ENCODE measurements at regions not wholly inside any gene's neighbourhood (a gene's known extent, or its start where the extent isn't known, plus 50 kb on each side); places are given as distances from the start of the nearest gene placed in this dataset.

DNA sequence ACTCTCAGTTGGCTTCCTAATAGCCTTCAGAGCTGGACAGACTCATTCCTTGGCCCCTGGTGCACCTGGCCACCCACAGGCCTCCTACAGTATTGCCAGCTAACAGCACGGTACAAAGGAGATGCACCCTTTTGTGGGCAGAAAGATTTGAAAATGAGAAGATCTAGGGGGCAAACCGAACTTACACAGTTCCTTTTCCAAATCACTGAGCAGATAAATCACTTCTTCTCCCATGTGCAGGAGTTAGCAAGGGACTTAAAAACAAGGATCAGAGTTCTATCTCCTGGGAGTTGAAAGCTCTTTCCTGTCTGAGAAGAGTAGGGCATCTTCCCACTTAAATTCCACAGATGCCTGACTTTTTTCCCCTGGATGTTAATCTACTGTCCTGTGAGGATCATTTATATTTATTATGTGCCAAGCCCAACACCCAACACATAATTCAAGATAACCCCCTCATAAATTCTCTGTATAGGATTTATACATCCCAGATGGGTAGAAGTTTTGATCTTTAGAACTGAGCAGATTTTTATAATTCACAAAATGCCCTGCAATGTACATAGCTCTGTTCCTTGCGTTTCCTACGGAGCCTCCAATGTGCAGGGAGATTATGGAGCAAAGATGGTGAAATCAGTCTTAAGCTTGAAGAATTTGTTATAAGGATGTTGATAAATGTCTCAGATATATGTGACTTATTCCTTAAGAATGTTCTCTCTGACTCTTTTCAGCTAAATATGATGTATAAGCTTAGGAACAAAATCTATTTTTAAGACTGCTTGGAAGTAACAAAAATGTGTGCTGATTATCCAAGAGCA lies 207.2 kb upstream of the DAPK1 start:
- DNase-seq: no peak

DNA sequence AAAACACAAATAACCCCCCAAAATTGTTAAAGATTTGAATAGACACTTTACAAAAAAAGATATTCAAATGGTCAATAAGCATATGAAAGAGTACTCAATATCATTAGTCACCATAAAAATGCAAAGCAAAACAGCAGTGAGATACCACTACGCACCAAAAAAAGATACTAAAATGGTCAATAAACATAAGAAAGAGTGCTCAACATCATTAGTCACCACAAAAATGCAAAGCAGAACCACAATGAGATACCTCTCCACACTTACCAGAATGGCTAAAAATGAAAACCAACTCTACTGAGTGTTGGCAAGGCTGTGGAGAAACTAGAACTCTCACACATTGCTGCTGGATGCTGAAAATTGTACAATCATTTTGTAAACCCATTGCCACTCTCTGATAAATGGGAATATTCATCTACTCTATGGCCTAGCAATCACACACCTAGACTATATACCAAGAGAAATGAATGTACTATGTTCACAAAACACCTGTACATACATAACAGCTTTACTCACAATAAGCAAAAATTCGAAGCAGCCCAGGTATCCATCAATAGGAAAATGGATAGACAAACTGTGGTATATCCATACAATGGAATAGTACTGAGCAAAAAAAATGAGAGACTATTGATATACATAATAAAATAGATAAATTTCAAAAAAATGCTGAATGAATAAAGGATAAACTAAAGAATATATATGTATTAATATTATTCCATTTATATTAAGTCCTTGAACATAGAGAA lies 205.0 kb upstream of the DAPK1 start:
- no peak for DNase-seq

DNA sequence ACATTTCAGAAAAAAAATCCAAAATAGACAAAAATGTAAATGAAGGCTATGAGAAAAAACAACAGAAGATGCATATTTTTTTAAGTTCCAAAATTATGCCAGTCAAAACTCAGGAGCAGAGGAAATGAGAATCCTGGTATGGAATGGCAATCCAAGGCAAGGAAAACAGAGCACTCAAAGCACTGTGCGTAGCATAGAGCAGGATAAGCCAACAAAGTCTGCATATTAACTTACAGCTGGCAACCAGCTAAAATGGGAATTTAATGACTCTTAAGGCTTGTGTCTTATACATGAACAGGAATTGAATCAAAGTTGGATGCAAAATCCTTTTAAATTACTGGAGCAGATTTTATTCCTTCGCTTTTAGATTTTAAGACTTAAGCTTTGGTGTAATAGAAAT lies 203.5 kb upstream of the DAPK1 start:
- DNase-seq: no peak

DNA sequence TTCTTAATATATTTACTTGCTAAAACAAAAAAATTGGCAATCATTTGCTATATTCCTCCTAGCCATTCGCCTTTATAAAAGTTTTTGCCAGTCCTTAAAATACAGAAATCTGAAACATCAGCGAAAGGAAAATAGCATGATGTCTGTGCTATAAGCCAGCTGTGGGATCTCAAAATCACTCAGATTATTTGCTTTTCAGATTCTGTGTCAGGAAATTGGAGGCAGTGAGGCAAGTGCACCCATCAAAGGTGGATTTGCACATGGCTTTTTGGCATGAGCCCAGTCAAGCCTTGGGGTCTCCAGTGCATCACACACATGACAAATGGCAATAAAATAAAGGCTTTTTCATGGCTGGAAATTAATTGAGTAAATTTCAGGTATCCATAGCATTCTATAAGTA lies 196.8 kb upstream of the DAPK1 start:
- no peak for DNase-seq

DNA sequence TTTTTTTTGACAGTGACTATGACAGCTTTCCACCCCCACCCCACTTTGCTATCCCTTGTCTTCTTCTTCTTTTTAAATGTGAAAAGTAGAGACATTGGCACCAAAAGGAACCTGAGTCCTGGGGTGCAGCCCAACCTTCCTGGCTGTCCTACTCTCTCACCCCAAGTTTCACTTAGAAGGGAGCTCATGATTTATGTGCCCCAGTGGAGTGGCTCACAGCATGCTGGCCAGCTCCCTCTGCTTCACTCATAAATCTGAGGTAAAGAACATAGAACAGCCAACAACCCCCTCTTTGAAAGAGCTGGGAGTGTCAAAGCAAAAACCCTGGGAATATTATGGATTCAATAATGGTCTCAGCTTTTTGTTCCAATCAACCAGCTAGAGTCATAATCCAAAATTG lies 196.3 kb upstream of the DAPK1 start:
- no peak for DNase-seq

DNA sequence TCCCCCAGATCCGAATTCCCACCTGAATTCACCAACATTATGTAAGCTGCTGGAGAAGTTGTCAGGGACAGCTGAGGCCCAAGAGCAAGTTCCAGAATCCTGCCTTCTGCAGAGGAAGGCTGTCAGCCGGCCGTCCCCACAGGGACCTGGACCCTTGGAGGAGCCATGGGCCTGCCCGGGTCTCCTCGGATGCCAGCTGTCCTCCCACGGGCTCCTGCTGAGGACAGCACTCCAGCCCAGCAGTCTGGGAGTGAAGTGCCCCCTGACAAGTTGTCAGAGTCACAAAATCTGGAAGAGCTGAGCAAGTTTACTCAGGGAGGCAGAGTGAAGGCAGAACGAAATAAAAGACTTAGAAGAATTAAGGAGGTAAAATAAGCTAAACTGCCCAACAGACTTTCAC lies 192.5 kb upstream of the DAPK1 start:
- DNase-seq: no peak

DNA sequence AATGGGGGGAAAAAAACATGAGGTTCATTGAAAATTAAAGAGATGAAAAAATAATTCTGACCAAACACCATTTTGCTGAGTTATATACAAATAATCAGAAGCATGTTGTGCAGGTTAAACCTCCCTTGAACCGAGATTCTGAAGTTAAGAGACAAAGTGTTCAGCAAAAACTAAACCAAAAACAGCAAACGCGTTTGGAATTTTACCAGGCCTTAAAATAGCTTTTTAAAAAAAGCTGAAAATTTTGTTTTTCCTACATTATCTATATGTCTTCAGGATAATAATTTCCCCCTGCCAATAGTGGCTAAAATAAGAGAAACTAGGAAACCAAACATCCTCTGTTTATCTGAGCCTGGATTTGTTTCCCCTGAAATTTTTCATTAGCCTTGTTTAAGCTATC lies 191.7 kb upstream of the DAPK1 start:
- no peak for DNase-seq

DNA sequence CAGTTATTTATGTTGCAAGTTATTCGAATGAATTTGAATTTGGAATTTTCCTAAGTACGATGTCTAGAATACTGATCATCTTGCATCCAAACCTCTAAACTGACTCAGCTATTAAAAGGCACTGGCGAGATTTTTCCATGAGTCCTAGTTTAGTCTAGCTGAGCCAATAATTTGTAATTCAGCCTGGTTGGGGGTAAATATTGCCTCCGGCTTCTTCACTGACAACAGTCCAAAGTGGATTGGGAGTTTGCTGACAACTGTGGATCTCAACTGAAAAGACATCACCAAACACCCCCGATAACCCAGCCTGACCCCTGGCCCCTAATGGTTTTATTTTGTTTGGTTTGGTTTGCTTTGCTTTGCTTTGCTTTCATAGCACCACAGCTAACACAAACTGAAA lies 189.8 kb upstream of the DAPK1 start:
- no peak for DNase-seq

DNA sequence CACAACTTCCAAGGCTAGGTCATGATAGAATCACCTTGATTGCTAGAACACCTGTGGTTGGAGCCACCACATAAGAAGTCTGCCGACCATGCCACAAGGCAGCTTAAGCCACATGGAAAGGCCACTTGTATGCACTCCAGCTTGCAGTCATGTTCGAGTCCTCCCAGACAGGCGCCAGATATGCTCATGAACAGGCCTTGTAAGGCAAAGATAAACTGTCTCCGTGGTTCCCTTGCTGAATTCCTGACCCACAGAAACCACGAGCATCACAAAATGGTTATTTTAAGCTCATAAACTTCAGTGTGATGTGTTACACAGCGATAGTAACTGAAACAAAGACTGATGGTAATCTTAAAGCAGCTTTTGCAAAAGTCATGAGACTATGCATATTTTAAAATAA lies 188.4 kb upstream of the DAPK1 start:
- DNase-seq: no peak

DNA sequence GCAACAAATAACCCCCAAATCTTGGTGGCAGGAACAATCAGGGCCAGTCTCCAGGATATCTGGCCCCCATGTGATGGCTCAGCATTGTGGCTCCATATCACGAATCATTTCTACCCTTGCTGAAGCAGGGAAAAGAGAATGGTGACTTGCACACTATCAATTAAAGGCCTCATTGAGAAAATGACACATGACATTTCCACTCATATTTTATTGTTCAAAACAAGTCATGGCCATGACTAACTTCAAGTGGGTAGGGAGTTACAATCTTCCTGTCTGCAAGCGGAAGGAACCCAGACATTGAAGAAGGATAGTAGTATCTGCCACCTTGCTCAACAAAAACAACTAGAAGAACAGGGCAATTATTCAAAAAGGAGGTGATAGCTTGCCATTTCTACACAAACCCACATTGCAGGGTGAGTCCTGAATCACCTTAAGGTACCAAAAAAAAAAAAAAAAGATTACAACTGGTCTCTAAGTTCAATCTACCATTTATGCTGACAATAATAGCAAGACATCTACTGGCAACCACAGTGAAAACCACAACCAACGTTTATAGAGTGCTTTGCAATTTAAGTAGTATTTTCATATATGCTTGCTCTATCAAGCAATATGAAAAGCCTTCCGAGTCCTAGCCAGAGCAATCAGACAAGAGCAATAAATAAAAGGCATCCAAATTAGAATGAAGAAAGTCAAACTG lies 186.7 kb upstream of the DAPK1 start:
- DNase-seq: no peak

DNA sequence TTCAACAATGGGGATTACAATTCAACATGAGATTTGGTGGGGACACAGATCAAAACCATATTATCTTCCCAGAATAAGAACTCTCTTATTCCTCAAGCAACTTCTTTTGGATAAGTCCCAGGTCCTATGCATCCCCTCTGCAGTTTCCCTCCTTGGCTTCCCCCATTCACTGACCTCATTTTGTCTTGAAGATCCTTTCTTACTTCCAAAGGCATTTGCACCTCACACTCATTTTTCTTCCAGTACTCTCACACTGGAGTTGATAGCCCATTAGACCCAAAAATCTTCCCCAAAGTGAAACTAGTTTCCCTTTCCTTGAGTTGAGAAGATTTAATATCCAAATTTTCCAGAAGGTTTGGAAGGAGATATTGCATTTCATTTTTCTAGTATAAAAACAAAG lies 178.0 kb upstream of the DAPK1 start:
- no peak for DNase-seq

DNA sequence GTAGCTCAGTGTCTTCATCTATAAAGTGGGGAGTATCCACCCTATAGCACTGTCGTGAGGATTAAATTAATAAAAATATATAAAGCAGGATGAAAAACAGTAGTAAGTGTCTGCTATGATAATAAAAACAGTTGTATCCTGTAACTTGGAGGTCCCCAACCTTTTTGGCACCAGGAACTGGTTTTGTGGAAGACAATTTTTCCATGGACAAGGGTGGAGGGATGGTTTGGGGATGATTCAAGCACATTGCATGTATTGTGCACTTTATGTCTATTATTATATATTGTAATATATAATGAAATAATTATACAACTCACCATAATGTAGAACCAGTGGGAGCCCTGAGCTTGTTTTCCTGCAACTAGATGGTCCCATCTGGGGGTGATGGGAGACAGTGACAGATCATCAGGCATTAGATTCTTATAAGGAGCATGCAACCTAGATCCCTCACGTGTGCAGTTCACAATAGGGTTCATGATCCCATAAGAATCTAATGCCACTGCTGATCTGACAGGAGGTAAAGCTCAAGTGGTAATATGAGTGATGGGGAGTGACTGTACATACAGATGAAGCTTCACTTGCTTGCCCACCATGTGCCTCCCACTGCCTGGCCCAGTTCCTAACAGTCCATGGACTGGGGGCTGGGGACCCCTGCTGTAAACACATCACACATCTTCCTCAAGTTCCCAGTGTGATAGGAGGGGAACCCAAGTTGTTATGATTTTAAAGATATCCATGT lies 177.4 kb upstream of the DAPK1 start:
- DNase-seq: no peak

DNA sequence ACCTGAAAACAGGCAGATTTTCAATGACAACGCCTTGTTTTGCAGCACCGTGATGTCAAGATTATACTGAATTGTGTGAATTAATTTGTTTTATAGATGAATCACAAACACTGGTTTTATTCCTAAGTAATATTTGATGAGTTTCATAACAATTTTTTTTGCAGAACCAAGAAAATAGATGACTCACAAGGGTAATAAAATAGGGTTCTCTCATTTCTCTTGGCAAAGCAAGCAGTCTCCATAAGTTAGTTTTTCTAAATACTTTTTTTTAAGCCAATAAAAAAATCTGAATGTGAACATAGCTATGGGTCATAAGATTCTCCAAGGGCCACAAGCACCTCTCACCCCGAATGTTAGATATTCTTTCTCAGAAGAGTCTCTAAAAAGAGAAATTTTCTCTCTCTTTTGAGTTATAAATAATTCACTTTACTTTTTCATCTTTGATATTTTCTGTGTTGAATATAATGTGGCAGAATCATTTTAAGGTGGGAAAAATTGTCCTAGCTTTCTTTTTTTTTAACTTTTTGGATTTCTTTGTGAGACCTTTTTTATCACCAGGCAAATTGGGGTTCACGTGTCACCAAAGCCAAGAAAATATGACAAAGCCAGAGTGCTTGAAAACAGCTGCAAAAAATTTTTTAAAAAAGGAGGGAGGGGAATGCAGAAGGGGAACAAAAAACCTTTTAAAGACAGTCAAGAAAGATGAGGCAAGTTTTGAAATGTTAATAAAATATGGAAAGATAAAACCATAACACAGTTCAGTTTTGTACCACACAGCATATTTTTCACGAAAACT lies 174.6 kb upstream of the DAPK1 start:
- DNase-seq: no peak

DNA sequence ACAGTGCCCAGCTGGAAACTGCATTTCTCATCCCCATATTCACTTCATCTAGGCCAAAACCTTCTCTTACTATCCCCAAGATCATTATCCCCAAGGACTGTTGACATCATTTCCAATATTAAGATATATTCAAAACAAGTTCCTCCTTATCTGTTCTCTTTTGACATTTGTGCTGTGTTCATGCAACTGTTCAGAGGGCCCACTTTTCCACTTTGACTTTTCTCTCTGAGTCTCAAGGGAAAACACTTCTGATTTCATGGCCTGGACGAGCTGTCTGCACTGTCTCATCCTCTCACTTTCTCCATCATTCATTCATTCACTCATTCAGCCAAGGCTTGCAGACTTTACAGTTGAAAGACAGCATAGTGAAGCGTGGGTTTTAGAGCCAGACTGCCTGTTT lies 173.7 kb upstream of the DAPK1 start:
- no peak for DNase-seq

DNA sequence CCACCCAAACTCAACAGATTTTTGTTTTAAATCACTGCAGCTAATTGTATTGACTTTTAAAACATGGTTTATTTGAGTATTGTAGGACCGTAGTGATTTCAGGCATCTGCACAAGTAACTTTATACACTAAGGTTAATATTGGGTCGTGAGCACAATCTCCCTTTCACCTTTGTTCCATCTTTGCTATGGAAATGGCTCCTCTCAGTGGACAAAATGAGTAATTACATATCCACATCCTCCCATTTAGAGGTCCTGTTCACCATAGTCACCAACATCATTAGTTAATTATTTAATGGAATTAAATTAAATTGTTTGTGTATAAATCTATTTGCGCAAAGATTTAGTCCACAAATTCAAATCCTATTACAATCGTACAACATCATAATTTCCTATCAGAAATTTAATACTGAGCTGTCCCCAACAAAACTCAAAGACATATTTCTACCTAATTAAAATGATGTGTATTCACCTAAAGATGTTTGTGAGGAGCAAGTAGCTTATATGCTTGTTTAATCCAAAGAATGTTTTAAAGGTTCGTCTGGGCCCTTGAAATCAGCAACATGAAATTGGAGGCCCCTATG lies 173.0 kb upstream of the DAPK1 start:
- DNase-seq: peak; percentile 51

DNA sequence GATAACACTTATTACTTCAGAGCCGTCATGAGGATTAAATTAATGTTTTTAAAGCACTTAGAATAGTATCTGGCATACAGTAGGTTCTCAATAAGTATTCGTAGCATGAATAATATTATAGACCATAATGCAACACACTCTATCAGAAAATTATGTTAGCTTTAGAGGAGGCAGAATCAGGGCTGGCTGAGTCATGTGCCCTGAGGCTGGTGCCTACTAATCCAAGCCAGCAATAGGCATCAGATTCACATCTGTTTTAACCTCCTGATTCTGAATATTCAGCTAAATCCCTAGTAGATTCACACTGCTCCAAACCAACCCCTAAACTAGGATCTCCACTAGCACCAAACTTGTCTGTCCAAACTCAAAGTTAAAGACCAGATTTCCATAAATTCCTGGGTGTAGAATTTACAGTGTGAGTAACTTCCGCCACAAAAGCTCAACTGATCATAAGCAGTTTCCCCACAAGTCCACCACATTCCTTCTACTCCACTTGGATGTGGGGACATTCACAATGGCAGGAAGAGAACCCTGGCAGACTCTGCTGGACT lies 170.0 kb upstream of the DAPK1 start:
- no peak for DNase-seq

DNA sequence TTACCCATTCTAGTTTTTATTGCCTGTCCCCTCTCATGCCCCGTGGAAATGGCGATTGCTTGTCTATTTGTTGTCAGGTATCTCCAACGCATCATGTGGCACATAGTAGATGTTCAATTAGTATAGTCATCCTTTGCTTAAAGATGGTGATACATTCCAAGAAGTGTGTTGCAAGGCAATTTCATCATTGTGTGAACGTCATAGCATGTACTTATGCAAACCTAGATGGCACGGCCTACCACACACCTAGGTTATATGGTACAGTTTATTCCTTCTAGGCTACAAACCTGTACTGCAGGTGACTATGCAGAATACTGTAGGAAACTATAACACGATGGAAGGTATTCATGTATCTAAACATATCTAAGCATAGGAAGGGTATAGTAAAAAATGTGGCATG lies 163.9 kb upstream of the DAPK1 start:
- no peak for DNase-seq

DNA sequence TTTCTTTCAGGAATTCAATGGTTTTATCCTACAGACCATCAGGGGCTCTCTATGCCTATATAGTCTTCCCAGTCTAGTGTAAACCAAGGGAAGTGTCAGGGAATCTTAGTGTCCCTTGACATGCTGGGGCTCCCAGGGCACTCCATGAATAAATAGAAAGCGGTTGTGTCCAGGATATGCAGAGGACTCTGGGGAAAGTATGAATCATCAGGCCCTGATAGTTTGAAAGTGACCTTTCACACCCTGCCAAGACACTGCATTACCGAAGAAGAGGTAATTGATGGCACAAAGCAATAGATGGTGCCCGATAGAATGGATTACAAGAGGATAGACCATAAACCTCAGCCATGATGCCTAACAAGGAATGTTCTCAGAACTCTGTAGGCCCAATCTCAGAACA lies 163.3 kb upstream of the DAPK1 start:
- DNase-seq: no peak

DNA sequence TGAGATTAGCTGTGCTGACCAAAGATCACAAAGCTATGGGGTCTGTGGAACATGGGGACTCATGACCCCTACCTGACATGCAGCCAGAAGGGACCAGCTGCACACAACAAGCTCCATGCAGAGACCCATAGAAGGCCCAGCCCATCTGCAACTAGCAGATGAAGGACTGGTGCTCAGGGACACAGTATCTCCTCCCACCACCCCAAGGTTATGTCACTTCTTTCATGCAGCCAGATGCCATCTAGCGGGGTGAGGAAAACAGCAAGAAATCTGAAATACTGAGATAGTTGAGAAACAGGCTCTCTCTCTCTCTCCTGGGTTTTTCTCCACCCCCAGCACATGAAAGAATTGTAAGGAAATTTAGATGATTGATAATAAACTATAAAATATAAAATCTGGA lies 161.3 kb upstream of the DAPK1 start:
- peak; percentile 7 for DNase-seq

DNA sequence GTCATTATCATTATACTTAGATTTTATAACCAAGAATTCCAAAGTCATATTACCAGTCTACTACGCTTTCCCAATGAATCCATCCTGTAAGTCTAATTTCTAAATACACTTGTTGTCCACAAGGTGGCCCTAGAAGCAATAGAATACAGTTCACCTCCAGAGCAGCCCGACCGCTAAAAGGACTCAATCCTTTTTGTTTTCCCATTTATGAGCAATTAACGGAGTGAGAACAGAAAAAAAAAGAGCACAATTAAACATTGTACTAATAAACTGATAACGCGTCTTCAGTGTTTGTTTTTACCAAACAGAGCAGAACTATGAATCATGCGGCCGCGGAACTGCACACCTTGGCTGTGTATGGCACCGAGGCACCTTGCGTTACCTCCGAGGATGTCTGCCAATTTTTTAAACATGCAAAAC lies 160.7 kb upstream of the DAPK1 start:
- DNase-seq: peak; percentile 80

DNA sequence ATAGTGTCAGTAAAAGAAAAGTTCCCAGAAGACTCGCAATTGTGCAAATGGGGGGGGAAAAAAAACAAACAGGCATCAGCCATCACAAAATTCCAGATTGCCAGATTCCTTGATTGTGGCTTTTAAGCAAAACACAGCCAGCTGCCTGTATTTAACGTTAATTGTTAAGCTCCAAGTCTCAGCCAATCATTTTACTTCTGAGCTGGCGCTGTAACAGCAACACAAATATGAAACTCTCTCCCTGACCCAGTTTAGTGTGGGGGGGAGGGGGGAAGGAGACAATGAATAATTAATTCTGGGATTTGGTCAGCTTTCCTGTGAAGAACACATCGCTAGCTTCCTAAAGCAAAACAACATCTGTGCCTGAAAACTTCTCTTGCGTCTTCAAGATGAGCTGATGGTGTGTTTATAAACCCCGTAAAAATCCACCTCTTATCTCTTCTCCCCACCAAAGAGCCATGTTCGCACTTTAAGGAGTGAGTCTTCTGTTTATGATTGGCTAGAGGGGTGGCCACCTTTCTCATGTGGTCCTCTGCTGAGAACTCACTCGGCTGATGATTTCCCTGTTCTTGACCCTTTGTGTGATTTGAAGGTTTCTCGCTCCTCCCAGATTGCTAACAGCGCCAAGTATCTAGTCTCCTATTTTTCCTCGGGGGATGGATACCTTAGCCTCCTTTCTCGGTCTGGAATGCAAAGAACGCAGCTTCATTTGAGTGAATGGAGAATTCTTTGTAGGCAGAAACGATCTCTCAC lies 160.2 kb upstream of the DAPK1 start:
- DNase-seq: peak; percentile 32
